GM10847 (cell line): ENCODE measurements at regions not wholly inside any gene's neighbourhood (a gene's known extent, or its start where the extent isn't known, plus 50 kb on each side); places are given as distances from the start of the nearest gene placed in this dataset.

Experiments used
- POLR2A ChIP-seq: IDR thresholded peaks from 2 replicates; pipeline ENCODE4 v1.6.1; 2011; ENCODE audit not compliant: insufficient read length; ENCODE audit errors: extremely low read depth

DNA sequence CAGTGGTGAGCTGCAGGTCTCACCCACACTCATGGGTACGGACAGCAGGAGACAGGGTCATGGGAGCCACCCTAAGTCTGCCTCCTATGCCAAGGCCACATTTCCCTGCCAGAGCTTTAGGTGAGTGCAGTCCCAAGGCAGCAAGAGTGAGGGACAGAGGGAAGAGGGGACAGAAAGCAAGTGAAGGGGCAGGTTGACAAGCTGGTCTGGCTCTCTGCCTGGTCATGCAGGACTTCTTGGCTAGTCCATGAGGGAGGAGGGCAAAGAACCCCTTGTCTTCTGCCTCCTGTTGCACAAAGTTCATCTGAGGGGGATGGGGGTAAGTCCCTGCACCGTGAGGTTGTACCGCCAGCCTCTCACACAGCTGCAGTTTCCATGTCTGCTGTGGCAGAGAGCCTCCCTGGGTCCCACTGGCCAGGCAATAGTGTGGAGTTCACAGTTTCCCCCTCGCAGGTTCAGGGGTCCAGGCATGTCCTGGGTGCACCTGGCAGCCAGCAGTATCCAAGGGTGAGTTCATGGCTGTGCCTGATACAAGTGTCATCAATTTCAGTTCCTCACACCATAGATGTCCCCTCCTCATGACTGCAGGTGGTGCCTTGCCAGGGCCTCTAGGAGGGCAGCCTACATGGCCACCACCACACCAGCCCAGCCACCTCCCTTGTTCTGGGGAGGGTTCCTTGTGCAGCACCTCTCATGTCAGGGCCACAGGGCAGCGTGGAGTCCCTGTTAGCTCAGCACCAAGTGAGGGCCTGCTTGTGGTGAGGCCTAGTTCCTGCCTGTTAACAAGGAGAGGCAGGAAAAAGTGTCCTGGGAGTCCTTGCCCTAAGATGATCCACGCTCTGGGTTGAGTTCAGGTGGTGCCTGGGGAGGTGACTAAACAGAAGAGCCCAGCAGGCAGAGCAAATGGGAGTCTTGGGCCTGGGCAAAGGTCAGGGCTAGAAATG, 72.5 kb downstream of the ADRA2C start:
- no peak for TF ChIP-seq POLR2A

DNA sequence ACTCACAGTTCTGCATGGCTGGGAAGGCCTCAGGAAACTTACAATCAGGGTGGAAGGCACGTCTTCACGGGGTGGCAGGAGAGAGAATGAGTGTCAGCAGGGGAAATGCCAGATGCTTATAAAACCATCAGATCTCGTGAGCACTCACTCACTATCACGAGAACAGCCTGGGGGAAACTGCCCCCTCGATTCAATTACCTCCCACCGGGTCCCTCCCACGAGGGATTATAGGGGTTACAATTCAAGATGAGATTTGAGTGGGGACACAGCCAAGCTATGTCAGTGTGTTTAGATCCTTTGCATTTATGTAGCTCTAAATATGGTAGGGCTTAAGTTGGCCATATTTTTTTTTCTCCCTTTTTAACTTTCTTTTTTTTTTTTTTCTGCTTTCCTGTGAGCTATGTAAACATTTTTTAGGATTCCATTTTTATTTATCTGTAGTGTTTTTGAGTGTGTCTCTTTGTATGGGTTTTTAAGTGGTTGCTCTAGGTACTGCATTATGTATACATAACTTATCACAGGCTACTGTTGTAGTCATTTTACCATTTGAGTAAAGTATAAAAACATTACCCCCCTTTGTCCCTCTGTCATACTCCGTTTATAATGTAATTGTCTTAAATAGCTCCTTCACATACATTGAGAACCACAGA, 79.0 kb downstream of the ADRA2C start:
- TF ChIP-seq POLR2A: no peak

DNA sequence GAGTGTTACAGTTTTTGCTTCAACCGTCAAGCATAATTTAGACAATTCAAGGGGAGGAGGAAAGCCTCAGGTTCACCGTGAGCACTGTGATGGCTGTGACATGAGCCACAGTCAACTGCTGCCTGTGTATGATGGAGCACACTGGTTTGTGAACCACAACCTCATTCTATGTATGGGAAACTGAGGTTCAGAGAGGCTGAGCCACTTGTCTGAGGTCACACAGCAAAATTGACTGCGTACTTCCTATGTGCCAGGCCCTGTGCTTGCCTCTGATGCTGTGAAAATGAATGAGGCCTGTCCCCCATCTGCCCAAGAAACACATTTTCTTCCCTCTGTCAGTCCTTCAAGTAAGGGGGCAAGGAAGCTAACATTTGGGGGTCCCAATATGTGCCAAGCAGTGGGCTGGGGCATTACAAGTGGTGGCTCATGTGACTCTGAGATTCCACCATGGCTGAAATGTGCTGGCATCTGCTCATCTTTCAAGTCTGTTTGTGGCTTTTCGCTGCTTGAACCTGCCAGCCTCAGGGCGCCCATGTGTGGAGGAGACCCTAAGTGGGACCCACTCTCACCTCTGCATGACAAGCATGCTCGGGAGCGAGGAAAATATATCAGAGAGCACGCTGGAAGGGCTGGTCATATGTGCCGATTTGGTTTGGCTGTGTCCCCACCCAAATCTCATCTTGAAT, 79.7 kb downstream of the ADRA2C start:
- TF ChIP-seq POLR2A: no peak

DNA sequence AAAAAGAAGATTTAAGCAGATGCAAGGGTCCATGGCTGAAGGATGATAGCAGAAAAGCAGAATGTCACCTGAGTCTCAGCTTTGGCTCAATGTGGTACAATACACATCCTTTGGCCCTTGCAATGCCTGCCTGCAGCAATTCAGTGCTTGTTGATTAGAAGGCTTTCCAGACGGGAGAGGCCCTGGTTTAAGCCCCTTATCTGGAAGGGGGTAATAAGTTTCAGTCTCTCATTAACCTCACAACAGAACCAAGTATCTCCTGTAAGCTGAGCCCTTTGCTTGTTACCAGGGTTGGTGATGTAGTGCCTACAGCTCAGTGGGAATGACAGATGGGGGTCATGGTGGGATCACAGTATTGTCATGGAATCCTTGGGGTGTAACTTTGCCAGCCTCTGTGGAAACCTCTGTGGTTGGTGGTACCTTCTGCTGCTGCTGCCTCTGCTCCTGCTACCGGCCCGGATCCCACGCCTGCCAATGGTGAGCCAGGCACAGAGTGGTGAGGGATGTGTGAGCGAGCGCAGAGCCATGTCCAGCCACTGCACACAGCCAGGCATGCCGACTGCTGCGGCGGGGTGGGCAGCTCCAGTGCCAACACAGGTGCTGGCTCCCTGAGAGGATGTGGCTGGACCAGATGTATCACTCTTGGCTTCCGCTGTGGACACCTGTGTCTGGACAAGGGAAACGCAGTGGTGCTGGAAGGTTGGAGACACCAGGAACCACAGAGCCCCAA, 81.2 kb downstream of the ADRA2C start:
- TF ChIP-seq POLR2A: no peak

GRCh38 chr4:3848323-3848722, 82.1 kb downstream of the ADRA2C start:
- no peak for TF ChIP-seq POLR2A

GRCh38 chr4:3849140-3849539, 83.0 kb downstream of the ADRA2C start:
- TF ChIP-seq POLR2A: no peak

- no peak for TF ChIP-seq POLR2A
Observed at GRCh38 chr4:3850128-3850527, 83.9 kb downstream of the ADRA2C start.

GRCh38 chr4:3851211-3851610, 85.0 kb downstream of the ADRA2C start:
- TF ChIP-seq POLR2A: no peak

DNA sequence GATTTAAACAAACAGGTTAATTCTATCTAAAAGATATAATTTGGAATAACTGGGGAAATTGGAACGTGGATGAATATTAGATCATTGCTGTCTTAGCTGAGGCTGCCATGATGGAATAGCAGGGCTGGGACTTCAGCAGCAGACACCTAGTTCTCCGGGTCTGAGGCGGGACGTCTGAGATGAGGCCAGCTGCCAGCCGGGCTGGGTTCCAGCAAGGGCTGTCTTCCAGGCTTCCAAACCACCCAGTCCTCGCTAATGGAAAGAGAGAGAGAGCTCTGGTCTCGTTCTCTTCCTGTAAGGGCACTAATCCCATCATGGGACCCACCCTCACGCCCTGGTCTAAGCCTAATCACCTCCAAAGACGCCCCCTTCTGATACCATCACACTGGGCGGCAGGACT, 85.7 kb downstream of the ADRA2C start:
- no peak for TF ChIP-seq POLR2A

DNA sequence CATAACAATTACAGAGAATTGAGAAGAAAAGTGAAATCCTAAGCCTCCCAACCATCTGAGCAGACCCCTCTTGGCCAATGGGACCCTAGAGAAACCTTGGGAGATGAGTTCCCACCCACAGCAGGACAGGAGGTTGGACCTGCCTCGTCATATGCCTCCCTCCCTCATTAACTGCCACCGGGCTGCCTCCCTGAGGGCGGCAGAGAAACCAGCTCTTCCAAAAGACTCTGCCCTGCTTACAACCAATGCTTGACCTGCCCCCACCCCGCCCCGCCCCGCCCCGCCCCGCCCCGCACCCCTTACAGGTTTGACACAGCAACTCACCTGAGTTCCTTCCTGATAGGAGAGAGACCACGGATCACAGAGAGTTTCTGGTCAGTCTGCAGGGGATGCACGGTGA, 86.1 kb downstream of the ADRA2C start:
- TF ChIP-seq POLR2A: no peak

DNA sequence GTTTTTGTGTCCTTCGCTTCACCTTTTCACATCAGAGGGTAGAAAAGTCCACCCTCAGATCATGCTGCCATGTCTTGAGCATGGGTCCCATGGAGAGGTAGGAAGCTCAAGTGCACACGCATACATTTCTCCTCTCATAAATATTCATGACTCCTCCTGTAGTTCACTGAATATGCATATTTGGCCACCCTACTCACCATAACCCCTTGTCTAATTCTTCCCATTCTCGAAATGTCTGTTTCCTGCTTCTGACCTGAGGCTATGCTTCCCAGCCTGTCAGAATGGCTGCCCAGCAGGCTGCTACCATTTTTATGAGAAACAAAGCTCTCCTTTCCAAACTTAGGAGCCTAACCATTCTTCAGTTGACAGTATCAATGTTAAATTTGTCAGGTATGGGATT, 86.5 kb downstream of the ADRA2C start:
- TF ChIP-seq POLR2A: no peak

DNA sequence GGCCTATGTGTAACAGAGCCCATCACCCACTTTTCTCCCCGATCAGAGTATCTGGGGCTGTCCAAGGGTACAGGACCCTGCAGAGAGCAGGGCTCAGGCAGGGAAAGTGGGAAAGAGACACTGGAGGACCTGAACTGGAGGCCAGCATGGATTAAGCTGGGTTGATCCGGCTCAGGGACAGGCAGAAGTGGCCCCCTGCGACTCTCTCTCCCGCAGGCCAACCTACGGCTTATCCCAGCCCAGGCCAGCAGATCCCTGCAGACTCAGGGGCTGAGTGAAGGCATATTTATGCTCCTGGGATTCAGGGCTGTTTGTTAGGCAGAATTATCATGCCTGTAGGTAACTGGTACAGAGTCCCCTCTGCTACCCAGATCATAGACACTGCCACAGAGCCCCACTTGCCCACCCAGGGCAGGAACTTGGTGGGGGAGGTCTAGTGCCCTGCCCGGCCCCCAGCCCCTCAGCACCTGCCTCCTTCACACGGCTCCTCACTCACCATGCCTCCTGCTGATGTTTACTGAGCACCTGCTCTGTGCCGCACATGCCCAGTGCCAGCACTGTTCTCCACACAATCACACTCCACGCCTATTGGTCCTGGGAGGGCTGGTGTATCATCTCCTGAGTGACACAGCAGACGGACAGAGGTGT, 87.3 kb downstream of the ADRA2C start:
- TF ChIP-seq POLR2A: no peak

DNA sequence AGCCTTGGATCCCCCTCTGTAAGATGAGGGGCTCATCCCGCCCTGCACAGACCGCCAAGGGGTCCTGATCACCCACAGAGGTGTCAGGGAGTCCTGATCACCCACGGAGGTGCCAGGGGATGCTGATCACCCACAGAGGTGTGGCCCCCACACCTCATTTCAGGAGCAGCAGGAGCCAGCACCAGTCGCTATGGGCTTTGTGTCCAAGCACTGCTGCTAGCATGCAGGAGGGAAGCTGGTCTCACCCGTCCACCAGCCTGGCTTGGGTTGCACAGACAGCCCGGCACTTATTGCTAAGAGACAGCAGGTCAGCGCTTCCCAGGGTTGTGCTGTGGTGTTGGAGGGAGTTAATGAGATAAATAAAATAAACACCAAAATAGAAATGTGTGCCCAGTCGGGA, 88.5 kb downstream of the ADRA2C start:
- no peak for TF ChIP-seq POLR2A

- TF ChIP-seq POLR2A: no peak
Observed at GRCh38 chr4:3855646-3856045, 89.5 kb downstream of the ADRA2C start.
